SU-DHL-6 (cell line): ENCODE measurements at regions not wholly inside any gene's neighbourhood (a gene's known extent, or its start where the extent isn't known, plus 50 kb on each side); places are given as distances from the start of the nearest gene placed in this dataset.

Experiments used
- H2AFZ ChIP-seq: fragments of 200-600 bp; sonication (generic); 2 replicates; pipeline ENCODE4 v1.6.1; 2014; ENCODE audit warnings: low read depth, mild to moderate bottlenecking, moderate library complexity, mixed read lengths, antibody characterized with exemption, low read length; ENCODE audit not compliant: severe bottlenecking
- H3F3A ChIP-seq: fragments of 200-600 bp; shearing (Covaris generic); 2 replicates; pipeline ENCODE4 v1.6.0; 2016; ENCODE audit warnings: antibody characterized with exemption, mild to moderate bottlenecking; ENCODE audit not compliant: insufficient read depth
- H3K27ac ChIP-seq: fragments of 200-600 bp; sonication (generic); 2 replicates; pipeline ENCODE4 v1.5.1; 2016; ENCODE audit warnings: low read depth, mild to moderate bottlenecking, low read length, moderate library complexity, mixed read lengths
- H3K27me3 ChIP-seq: fragments of 200-600 bp; sonication (generic), shearing (Covaris generic); 2 replicates; pipeline ENCODE4 v1.6.0; 2014; ENCODE audit warnings: mild to moderate bottlenecking, low read length
- H3K36me3 ChIP-seq: fragments of 200-600 bp; sonication (generic); 2 replicates; pipeline ENCODE4 v1.6.1; 2014; ENCODE audit warnings: mild to moderate bottlenecking, low read length, mixed read lengths
- H3K4me2 ChIP-seq: fragments of 300-600, 200-600 bp; shearing (Covaris generic), sonication (generic); 2 replicates; pipeline ENCODE4 v1.6.0; 2014; ENCODE audit warnings: low read length, low read depth, mild to moderate bottlenecking; ENCODE audit not compliant: poor library complexity, severe bottlenecking
- H3K4me3 ChIP-seq: fragments of 200-600 bp; sonication (generic); 2 replicates; pipeline ENCODE4 v1.5.1; 2014; ENCODE audit warnings: antibody characterized with exemption, low read length, mild to moderate bottlenecking, mixed read lengths; ENCODE audit not compliant: insufficient read depth, poor library complexity, severe bottlenecking
- H3K79me2 ChIP-seq: fragments of 200-600 bp; sonication (generic); 2 replicates; pipeline ENCODE4 v1.6.1; 2014; ENCODE audit warnings: mild to moderate bottlenecking, low read length, moderate library complexity; ENCODE audit not compliant: insufficient read depth
- H3K9ac ChIP-seq: fragments of 200-600 bp; sonication (generic); 2 replicates; pipeline ENCODE4 v1.7.0; 2014; ENCODE audit warnings: mild to moderate bottlenecking, low read length
- H3K9me2 ChIP-seq: fragments of 200-600 bp; sonication (generic); replicated peaks from 2 replicates; pipeline ENCODE4 v1.6.1; 2014; ENCODE audit warnings: low read length; ENCODE audit not compliant: insufficient read depth
- H3K9me3 ChIP-seq: fragments of 200-600 bp; sonication (generic); 2 replicates; pipeline ENCODE4 v1.6.1; 2014; ENCODE audit warnings: low read length, mixed read lengths; ENCODE audit not compliant: insufficient read depth
- H4K20me1 ChIP-seq: fragments of 200-600 bp; sonication (generic); 2 replicates; pipeline ENCODE4 v1.6.1; 2014; ENCODE audit warnings: low read depth, mild to moderate bottlenecking, antibody characterized with exemption, low read length, moderate library complexity, mixed read lengths
- EZH2phosphoT487 ChIP-seq: fragments of 200-600 bp; sonication (generic), shearing (Covaris generic); conservative IDR thresholded peaks from 2 replicates; pipeline ENCODE4 v1.6.1; 2018; ENCODE audit warnings: mild to moderate bottlenecking, antibody characterized with exemption, low read length, moderate library complexity, mixed read lengths
- TF ChIP-seq, protein P1 (sequence below): fragments of 200-600 bp; sonication (generic); IDR thresholded peaks from one replicate; pipeline ENCODE4 v1.5.1; 2017; ENCODE audit warnings: antibody characterized with exemption, mild to moderate bottlenecking, low read length, moderate library complexity; ENCODE audit not compliant: insufficient read depth, poor library complexity, severe bottlenecking

DNA sequence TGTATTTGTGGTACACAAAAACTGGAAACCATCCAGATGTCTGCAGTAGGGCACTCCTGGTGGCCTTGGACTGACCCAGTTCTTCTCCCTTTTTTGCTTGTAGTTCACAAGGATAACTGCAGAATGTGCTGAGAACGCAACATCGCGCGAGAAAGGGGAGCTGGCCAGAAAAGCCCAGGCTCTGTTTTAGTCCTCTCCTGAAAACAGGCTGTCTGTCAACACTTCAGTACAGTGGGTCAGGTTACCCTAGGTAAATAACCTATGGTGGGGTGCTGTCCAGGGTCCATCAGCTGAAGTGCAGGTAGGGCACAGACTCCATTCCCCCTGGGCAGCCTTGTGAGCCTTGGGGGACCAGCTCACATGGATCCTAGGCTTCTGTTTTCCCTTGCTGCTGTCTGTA lies 495.8 kb downstream of the MDFIC start:
- Histone ChIP-seq H3K36me3 (no peaks in the 10 kb centered on the region), H4K20me1 (no peaks in the 10 kb centered on the region)
- no peak for TF ChIP-seq EZH2phosphoT487
- TF ChIP-seq, protein P1, sequence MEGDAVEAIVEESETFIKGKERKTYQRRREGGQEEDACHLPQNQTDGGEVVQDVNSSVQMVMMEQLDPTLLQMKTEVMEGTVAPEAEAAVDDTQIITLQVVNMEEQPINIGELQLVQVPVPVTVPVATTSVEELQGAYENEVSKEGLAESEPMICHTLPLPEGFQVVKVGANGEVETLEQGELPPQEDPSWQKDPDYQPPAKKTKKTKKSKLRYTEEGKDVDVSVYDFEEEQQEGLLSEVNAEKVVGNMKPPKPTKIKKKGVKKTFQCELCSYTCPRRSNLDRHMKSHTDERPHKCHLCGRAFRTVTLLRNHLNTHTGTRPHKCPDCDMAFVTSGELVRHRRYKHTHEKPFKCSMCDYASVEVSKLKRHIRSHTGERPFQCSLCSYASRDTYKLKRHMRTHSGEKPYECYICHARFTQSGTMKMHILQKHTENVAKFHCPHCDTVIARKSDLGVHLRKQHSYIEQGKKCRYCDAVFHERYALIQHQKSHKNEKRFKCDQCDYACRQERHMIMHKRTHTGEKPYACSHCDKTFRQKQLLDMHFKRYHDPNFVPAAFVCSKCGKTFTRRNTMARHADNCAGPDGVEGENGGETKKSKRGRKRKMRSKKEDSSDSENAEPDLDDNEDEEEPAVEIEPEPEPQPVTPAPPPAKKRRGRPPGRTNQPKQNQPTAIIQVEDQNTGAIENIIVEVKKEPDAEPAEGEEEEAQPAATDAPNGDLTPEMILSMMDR = no peak

DNA sequence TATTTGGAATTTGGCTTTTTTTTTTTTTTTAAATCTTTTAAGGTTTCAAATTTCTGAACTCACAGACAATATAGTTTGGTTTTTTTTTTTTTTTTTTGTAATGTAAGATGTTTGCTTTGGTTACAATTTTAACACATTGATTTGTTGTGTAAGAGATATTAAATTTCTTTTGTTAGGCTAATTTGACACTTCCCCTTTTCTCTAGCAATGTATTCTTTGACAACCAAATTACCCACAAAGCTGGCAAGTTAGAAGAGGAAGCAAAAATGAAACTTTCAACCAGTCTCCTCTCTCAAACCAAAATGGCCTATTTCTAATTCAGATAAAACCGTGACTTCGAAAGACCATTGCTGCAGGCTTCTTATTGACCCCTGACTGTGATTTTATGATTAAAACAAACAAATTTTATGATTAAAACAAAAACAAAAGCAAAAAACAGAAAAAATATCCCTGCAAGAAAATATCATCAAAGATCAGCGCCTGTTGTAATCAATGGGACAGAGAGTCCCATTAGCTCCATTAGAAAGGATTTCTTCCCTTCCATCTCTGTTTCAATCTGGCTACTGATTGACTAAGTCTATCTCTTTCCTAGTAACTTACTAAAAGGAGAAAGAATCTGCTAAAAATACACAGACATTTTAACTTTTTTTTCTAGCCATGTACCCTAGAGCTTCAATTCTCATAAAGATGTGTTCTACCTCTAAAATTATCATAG lies 489.2 kb downstream of the MDFIC start:
- no peaks in the 10 kb centered on the region for H3K36me3 ChIP-seq
- H3K4me2 ChIP-seq = peak overlapping the region; percentile 37
- no peaks in the 10 kb centered on the region for H3F3A ChIP-seq
- H3K27ac ChIP-seq = no peak overlapping the region
- H2AFZ ChIP-seq = peak overlapping the region; percentile 24
- TF ChIP-seq, protein P1 = no peak
- no peak for TF ChIP-seq EZH2phosphoT487
- no peak overlapping the region for H3K9ac ChIP-seq
- no peak overlapping the region for H3K4me3 ChIP-seq
- no peaks in the 10 kb centered on the region for H3K9me2 ChIP-seq
- H4K20me1 ChIP-seq = no peaks in the 10 kb centered on the region
- no peaks in the 10 kb centered on the region for H3K27me3 ChIP-seq
- no peaks in the 10 kb centered on the region for H3K79me2 ChIP-seq
- no peaks in the 10 kb centered on the region for H3K9me3 ChIP-seq

More for the DNA sequence above, 495.8 kb downstream of the MDFIC start:
- no peak overlapping the region for H3K4me2 ChIP-seq
- H3K79me2 ChIP-seq = no peaks in the 10 kb centered on the region
- H3K27ac ChIP-seq = no peak overlapping the region
- H3K9me3 ChIP-seq = no peaks in the 10 kb centered on the region
- no peaks in the 10 kb centered on the region for H3K27me3 ChIP-seq
- H3F3A ChIP-seq = no peaks in the 10 kb centered on the region
- no peaks in the 10 kb centered on the region for H3K9me2 ChIP-seq
- no peak overlapping the region for H3K4me3 ChIP-seq
- H3K9ac ChIP-seq = no peak overlapping the region
- no peak overlapping the region for H2AFZ ChIP-seq

DNA sequence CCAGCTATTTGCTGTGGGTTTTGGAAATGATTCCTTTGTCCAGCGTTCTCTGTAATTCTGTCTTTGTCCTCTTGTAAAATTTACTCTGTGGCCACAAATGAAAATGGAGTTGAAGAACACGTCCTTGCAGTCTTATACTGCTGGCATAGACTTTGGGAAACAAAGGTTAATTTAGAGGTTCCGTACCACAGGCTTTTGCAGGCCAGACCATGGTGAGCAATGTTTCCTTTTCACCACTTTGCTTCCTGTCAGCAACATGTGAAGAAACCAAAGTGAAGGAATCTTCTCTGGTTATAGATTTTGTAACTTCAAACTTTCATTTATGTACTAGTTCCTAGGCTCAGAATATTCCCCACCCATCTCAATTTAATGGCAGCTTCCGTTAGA lies 488.5 kb downstream of the MDFIC start:
- H2AFZ ChIP-seq = peak overlapping the region; percentile 1

More for the DNA sequence above, 488.5 kb downstream of the MDFIC start:
- Histone ChIP-seq H3K9me2 (no peaks in the 10 kb centered on the region), H3K27me3 (no peaks in the 10 kb centered on the region), H3K4me2 (no peak overlapping the region), H4K20me1 (no peaks in the 10 kb centered on the region), H3F3A (no peaks in the 10 kb centered on the region), H3K4me3 (no peak overlapping the region), H3K27ac (no peak overlapping the region), H3K79me2 (no peaks in the 10 kb centered on the region), H3K9me3 (no peaks in the 10 kb centered on the region), H3K9ac (no peak overlapping the region), H3K36me3 (no peaks in the 10 kb centered on the region)
- no peak for TF ChIP-seq EZH2phosphoT487
- TF ChIP-seq, protein P1 = no peak
